ENCODE measurements at regions not wholly inside any gene's neighbourhood (a gene's known extent, or its start where the extent isn't known, plus 50 kb on each side); places are given as distances from the start of the nearest gene placed in this dataset.
"Not testable (repeated sequence)": the region's sequence is repeated elsewhere in the genome, so short reads cannot be mapped to it uniquely, and the experiment has no call there.

DNA sequence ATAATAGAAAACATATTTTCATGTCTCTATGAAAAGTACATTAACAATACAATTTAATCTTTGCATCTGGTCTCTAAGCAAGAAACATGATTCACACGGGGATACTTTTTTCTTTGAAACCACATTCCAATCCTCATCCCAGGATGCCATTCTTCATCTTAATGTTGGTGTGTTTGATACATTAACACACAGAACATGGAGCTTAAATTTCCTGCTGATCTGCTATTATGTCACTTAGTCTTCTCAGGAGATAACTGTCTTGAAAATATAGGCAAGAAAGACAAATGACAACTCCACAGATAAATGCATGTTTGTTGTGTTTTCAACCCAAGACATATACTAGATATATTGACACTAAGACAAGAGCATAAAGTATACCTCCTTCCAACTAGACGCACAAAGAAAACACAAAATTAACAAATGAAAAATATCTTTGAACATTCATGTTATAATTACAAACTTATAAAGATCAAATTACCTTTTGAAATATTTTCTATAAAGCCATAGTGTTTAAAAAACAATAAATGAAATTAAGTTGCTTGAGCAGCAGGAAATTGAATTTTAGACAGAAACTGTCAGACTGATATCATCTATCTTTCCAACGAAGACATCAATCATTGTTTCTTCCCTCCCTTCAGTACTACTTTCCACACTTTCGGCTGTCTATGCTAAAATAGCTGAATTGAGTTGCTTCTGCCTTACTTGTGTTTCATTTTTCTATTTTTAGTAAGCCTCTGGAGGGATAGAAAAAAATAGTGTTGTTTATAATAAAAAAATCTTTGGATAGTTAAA, 1676.7 kb upstream of the CDH9 start:
- DNase-seq (ENCODE audit: low spot score): peak; percentile 48

DNA sequence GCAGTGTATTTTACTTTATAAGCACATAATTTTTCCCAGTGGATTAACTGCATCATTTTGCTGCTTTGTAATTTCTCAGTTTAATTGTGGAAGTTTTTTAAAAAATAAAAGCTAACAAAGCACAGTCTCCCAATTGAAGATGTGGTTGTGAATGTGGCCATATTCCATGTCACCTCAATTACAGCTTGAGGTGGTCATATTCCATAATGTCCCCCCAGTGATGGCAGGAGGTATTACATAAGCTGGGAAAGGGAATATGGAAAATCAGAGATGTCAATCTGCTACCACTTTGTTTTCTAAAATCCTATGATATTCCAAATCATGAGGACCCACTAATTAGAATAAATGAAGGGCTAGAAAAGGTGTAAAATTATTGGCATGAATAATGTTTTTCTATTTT, 1672.0 kb upstream of the CDH9 start:
- DNase-seq (ENCODE audit: low spot score): no peak

DNA sequence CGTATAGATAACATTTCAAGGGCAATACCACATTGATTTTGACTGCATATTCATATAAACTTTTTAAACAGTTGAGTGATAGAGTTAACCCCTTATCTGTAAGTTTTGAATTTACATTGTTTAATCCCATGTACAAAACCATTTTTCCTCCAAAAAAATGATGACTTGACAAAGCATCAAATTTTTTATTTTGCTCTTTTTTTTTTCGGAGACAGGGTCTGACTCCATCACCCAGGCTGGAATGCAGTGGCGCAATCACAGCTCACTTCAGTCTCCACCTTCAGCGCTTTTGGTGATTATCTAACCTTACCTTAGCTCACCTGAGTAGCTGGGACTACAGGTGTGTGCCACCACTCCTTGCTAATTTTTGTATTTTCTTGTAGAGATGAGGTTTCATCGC, 1670.1 kb upstream of the CDH9 start:
- DNase-seq (ENCODE audit: low spot score): no peak

DNA sequence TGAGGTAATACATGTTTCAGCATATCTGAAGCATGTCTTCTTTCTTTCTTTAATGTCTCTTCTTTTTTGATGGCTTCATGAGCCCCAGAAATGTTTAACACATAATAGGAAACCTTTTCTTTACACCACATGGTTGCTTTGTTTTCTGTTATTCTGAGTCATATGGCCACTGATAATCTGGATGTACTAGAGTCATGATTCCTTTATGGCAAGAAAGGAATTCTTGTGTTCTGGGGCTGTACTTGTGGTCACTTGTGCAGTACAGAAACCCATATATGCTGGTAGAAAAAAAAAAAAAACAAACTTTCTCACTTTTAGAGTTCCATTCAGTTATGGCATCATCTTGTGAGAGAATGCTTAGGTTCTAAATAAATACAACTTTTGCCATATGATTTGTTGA, 1669.3 kb upstream of the CDH9 start:
- no peak for DNase-seq (ENCODE audit: low spot score)

DNA sequence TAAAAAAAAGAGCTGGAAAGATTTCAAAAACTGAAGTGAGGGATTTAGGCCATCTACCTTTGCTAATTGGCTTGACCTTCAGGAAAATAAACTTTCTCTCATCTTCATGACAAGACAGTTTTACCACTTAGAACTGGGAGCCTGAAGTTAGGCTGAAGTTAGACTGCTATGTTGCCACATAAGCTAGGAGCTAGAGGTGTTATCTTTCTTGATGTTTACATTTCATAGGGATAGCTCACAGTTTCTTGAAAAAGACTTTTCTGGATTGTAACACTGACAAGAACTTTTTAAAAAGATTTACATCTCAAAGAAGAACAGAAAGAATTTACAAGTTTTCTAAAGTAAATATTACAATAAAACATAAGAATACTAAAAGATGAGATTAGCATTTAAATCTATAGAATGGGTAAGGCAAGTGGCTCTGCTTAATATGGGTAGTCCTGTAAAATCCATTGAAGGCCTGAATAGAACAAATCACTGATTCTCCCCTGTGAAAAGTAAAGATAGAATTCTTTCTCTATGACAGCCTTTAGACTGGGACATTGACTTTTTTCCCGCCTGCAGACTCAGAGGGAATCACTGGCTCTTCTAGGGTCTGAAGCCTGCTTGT, 1665.4 kb upstream of the CDH9 start:
- no peak for DNase-seq (ENCODE audit: low spot score)

DNA sequence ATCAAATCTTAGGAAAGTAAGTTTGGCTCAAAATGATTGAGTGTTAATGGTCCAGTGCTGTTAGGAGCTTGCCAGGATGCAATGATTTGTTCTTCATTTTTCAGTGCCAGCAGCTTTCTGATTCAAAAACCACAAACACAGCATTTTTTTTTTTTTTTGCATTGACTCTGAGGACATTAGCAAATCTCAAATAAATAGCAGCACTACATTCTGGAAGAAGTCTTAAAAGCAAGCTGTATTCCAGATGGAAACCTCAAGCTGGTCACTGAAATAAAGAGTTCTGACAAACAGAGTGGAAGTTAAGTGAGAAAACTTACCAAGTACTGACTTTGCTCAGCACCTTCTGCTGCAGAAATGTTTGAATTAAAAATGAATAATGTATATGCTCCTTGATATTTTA, 1653.1 kb upstream of the CDH9 start:
- DNase-seq (ENCODE audit: low spot score): no peak

- DNase-seq (ENCODE audit: low spot score): no peak
Observed at GRCh38 chr5:28685794-28686193, 1647.4 kb upstream of the CDH9 start.

GRCh38 chr5:28678899-28679298, 1640.5 kb upstream of the CDH9 start:
- no peak for DNase-seq (ENCODE audit: low spot score)

DNA sequence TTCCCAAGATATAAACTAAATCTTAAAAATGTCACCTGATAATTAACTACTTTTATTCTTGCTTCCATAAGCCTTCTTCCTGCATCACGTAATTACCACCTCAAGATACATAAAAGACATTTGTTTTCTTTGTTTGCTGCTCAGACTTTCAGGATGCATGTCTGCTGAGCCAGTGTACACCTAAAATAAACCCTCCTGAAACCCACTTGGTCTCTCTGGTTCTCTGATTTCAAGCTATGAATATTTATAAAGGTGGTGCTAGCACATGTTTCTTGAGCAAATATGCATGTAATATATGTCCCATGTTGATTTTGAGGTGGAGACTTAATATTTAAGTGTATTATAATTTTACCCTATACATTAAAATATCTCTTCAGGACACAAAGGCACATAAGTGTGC, 1627.7 kb upstream of the CDH9 start:
- no peak for DNase-seq (ENCODE audit: low spot score)

DNA sequence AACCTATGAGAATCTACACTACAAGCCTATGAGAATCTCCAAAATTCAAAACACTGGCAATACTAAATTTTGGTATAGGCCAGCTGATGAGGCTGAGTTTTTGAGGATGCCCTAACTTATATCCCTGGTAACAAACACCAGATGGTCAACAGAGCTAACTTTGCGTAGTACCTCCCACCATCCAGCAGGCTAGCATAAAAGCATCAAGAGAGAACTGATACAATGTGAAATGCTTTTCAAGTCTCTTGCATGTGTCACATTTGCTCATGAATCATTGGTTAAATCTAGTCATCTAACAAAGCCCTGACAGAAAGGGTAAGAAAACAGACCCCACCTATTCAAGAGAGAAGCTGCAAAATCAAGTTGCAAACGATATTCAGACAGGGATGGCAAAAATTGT, 1609.7 kb upstream of the CDH9 start:
- peak; percentile 53 for DNase-seq (ENCODE audit: low spot score)

- DNase-seq (ENCODE audit: low spot score): no peak
Observed at GRCh38 chr5:28632607-28633006, 1594.2 kb upstream of the CDH9 start.

- DNase-seq (ENCODE audit: low spot score): no peak
Observed at GRCh38 chr5:28603869-28604268, 1565.5 kb upstream of the CDH9 start.

GRCh38 chr5:28602429-28602828, 1564.0 kb upstream of the CDH9 start:
- no peak for DNase-seq (ENCODE audit: low spot score)

GRCh38 chr5:28596707-28597106, 1558.3 kb upstream of the CDH9 start:
- DNase-seq (ENCODE audit: low spot score): not testable (repeated sequence)

- DNase-seq (ENCODE audit: low spot score): no peak
Observed at GRCh38 chr5:28580616-28581015, 1542.2 kb upstream of the CDH9 start.

GRCh38 chr5:28576022-28576421, 1537.6 kb upstream of the CDH9 start:
- peak; percentile 5 for DNase-seq (ENCODE audit: low spot score)

DNA sequence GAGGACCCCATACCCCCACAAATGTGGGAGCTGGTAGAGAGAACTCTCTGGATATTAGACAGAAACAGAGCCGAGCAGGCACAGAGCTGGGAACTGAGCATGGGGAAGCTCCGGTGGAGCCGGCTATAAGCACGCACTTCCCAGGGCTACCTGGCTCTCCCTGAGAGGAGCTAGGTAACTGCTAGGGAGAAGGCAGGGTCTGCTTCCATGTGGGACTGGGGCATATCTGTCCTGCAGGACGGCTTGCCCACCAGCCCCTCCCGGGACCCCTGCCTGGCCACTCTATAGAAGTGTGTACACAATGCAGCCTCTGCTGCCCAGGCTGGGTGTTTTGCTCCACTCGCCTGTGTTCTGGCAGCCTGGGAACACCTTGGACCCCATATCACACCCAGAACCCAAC, 1537.0 kb upstream of the CDH9 start:
- no peak for DNase-seq (ENCODE audit: low spot score)

DNA sequence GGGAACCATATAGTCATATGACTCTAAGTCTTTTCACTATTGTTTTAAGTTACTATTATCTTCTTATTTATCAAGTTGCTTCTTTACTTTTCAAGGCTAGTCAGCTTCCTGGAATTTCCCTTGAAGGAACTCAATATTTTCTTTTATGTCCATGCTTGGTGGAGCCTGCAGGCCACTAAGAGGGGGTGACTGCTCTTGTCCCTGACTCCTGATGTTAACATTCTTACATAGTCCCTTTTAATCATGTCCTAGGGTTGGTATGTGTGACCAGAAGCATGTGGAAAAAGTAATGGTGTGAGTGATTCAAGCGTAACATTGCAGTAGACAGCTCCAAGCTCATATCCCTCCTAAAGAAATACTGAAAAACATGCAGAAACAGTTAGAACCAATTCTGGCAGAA, 1536.2 kb upstream of the CDH9 start:
- DNase-seq (ENCODE audit: low spot score): no peak

DNA sequence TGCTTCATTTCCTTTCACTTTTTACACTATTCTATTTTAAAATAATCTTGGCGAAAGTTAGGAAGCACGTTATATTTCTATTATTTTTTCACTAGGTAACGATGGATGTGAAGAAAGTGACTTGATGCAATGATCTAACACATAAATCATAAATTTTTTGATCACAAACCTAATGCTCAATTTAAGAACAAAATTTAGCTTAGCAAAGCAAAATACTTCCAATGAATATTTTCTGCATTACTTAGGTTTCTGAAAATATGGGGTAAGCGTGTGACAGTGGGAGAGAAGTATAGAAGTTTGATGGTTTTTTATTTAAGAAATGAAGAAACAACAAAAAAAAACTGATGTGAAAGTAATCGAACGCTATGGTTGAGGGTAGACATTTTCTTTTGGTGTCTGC, 1528.7 kb upstream of the CDH9 start:
- no peak for DNase-seq (ENCODE audit: low spot score)

- DNase-seq (ENCODE audit: low spot score): no peak
Observed at GRCh38 chr5:28561522-28561921, 1523.1 kb upstream of the CDH9 start.

DNA sequence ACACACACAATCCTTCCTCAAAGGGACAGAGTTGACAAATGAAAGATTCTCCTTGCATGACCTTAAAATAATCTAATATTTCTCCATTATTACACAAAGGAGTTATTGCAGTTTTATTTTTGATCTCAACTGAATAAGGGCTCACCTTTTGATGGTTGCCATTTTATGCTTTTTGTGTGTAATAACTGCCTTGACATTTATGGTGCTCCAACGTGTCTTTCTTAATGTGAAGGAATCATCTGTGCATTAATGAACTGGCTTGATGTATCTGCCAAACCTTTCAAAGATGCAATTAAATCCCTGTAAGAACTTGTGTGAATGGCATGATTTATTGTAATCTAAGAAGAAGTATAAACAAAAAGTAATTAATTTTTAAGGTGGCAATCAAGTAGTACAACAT, 1519.8 kb upstream of the CDH9 start:
- no peak for DNase-seq (ENCODE audit: low spot score)

GRCh38 chr5:28557114-28557513, 1518.7 kb upstream of the CDH9 start:
- no peak for DNase-seq (ENCODE audit: low spot score)

DNA sequence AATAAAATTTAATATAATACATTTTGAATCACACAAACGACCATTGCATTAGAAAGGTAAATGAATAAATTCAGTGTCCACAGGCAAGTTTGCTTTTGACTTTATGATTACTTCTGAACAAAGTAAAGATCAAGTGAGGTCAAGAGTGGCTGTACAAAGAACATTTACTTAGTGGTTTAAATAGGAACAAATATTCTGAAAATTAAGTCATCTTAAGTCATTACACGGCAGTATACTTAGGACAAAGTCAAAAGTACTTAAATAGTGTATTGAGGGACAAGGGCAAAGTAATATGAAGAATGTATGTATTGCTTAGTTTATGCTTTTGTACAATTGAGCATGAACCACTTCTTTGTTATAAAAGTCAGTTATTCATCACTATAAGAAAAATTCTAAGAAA, 1511.2 kb upstream of the CDH9 start:
- no peak for DNase-seq (ENCODE audit: low spot score)

DNA sequence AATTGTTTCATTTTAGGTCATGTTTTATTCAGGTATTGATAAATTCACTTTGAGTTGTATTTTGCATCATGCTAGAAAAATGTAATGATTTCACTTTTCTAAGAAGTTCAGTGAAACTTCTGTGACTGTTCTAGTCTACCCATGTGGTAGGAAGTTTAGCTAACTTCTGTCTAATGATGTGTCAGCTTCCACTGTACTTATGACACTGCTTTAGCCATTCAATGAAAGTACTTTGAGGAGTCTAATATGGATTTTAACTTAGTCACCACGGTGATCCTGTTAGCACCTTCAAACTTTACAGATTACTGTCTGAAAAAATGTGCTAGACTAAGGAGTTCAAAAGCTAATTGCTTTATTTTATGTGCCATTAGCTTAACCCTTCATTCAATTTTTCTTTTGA, 1510.5 kb upstream of the CDH9 start:
- no peak for DNase-seq (ENCODE audit: low spot score)

All from SK-N-DZ (cell line).